HepG2 (cell line): ENCODE measurements at regions not wholly inside any gene's neighbourhood (a gene's known extent, or its start where the extent isn't known, plus 50 kb on each side); places are given as distances from the start of the nearest gene placed in this dataset.

Experiments used
- ATAC-seq: fragments of 200-7000 bp; cut with Tn5 transposase; 3 replicates; pipeline ENCODE4 v1.9.1; 2020; ENCODE audit warnings: mild to moderate bottlenecking, moderate library complexity
- BruUV-seq: library from RNA; stranded (reverse); fragments of 400-500 nt; replicated peaks from 2 replicates; lab custom pipeline; 2021; lab: Mats Ljungman, UMichigan
- CTCF ChIA-PET: fragments of 300-600 bp; formaldehyde crosslinking; extraction: SDS; loops from one replicate; lab custom pipeline; 2021; ENCODE audit warnings: low total read pairs, inconsistent platforms, low intra/inter-chr PET ratio; lab: Yijun Ruan, JAX
- POLR2A ChIA-PET: fragments of 350-600 bp; sonication (Branson Sonifier 250); formaldehyde crosslinking; loops from one replicate; lab custom pipeline; 2020; ENCODE audit warnings: antibody characterized with exemption, inconsistent platforms; lab: Yijun Ruan, JAX
- DNase-seq: peaks from one replicate; pipeline ENCODE4 v3.0.0-alpha.2; 2015; ENCODE audit warnings: low spot score
- FAIRE-seq: peaks from 3 replicates; lab custom pipeline; 2011; peaks lifted over from hg19 to GRCh38; lab: Jason Lieb, UNC
- H2AFZ ChIP-seq: one replicate; pipeline ENCODE4 v1.6.1; 2011; ENCODE audit warnings: low read length, inconsistent platforms
- H3K27ac ChIP-seq: fragments of 300-600 bp; 3 replicates; pipeline ENCODE4 v1.8.0; 2011; ENCODE audit warnings: mixed run types, mild to moderate bottlenecking, mixed read lengths, low read length, inconsistent platforms; ENCODE audit not compliant: insufficient read depth; ENCODE audit errors: extremely low read length
- H3K27me3 ChIP-seq, 2 experiments: fragments of 200-600 bp in 1 of 2; 2 replicates in 1 of 2; 3 replicates in 1 of 2; pipeline versions ENCODE4 v1.6.0 to v1.8.0; 2011; ENCODE audit warnings: low read length in 2 of 2, mild to moderate bottlenecking in 2 of 2, moderate library complexity in 2 of 2, inconsistent platforms in 1 of 2; ENCODE audit not compliant: insufficient read depth in 2 of 2, control insufficient read depth in 1 of 2
- H3K36me3 ChIP-seq, 2 experiments: fragments of 200-600 bp in 1 of 2; replicated peaks in 1 of 2; 2 replicates in 1 of 2; 3 replicates in 1 of 2; pipeline versions ENCODE4 v1.5.1 to v1.8.0; 2011; ENCODE audit warnings: low read length in 2 of 2, inconsistent platforms in 1 of 2; ENCODE audit not compliant: insufficient read depth in 2 of 2, control insufficient read depth in 1 of 2
- H3K4me1 ChIP-seq: 2 replicates; pipeline ENCODE4 v1.5.1; 2012; ENCODE audit warnings: low read length, inconsistent platforms; ENCODE audit not compliant: insufficient read depth
- H3K4me2 ChIP-seq: 2 replicates; pipeline ENCODE4 v1.6.0; 2011; ENCODE audit warnings: low read depth, low read length, inconsistent platforms
- H3K4me3 ChIP-seq, 3 experiments: fragments of 200-600 bp in 1 of 3; sonication (generic), shearing (Covaris generic) in 1 of 3; replicated peaks in 1 of 3; 2 replicates each; pipeline ENCODE4 v1.5.1; 2011 to 2016; ENCODE audit warnings: low read length in 3 of 3, inconsistent platforms in 2 of 3, low read depth in 2 of 3, mild to moderate bottlenecking in 2 of 3, control low read depth in 1 of 3, mixed read lengths in 1 of 3; ENCODE audit not compliant: insufficient read depth in 1 of 3
- H3K79me2 ChIP-seq: one replicate; pipeline ENCODE4 v1.6.1; 2011; ENCODE audit warnings: low read length, inconsistent platforms; ENCODE audit not compliant: insufficient read depth
- H3K9ac ChIP-seq: 2 replicates; pipeline ENCODE4 v1.6.0; 2011; ENCODE audit warnings: mild to moderate bottlenecking, low read depth, low read length, inconsistent platforms; ENCODE audit not compliant: insufficient read depth
- H3K9me3 ChIP-seq: 2 replicates; pipeline ENCODE4 v1.5.1; 2012; ENCODE audit warnings: mild to moderate bottlenecking, low read length
- H4K20me1 ChIP-seq: 2 replicates; pipeline ENCODE4 v1.6.0; 2011; ENCODE audit warnings: inconsistent platforms, mild to moderate bottlenecking, low read length, moderate library complexity; ENCODE audit not compliant: insufficient read depth
- CEBPG ChIP-seq: IDR thresholded peaks from 2 replicates; pipeline ENCODE4 v1.6.1; 2016
- EP300 ChIP-seq, 3 experiments: sonication (generic) in 1 of 3; formaldehyde crosslinking in 1 of 3; IDR thresholded peaks; 2 replicates each; pipeline versions ENCODE4 v1.5.1 to v1.6.1; 2011 to 2020; ENCODE audit warnings: low read depth in 2 of 3, low read length in 2 of 3, borderline replicate concordance in 1 of 3, improper control_type of control experiment in 1 of 3, mild to moderate bottlenecking in 1 of 3, missing genetic modification reagents in 1 of 3, moderate library complexity in 1 of 3
- FOXM1 ChIP-seq: sonication (generic); formaldehyde crosslinking; IDR thresholded peaks from 2 replicates; pipeline ENCODE4 v1.5.0; 2020; ENCODE audit warnings: missing genetic modification reagents
- KDM3A ChIP-seq: IDR thresholded peaks from 2 replicates; pipeline ENCODE4 v1.6.1; 2018; ENCODE audit warnings: low read depth, missing compliant biosample characterization
- NCOA1 ChIP-seq: sonication (generic); formaldehyde crosslinking; IDR thresholded peaks from 2 replicates; pipeline ENCODE4 v1.9.0; 2021; ENCODE audit warnings: missing genetic modification reagents
- NFYB ChIP-seq: sonication (generic); formaldehyde crosslinking; IDR thresholded peaks from 2 replicates; pipeline ENCODE4 v1.4.0; 2020; ENCODE audit warnings: missing genetic modification reagents
- SUZ12 ChIP-seq: fragments of 150-350 bp; IDR thresholded peaks from 2 replicates; pipeline ENCODE4 v1.6.1; 2014; ENCODE audit warnings: low read depth, low read length
- TCF7 ChIP-seq: sonication (generic); IDR thresholded peaks from 2 replicates; pipeline ENCODE4 v1.6.1; 2016; ENCODE audit warnings: antibody characterized with exemption, low read depth
- ZNF446 ChIP-seq: sonication (generic); formaldehyde crosslinking; IDR thresholded peaks from 2 replicates; pipeline ENCODE4 v1.5.0; 2020; ENCODE audit warnings: mild to moderate bottlenecking, missing genetic modification reagents
- ZNF543 ChIP-seq: sonication (generic); formaldehyde crosslinking; IDR thresholded peaks from 2 replicates; pipeline ENCODE4 v1.4.0; 2020; ENCODE audit warnings: mild to moderate bottlenecking, missing genetic modification reagents
- ZNF546 ChIP-seq: sonication (generic); formaldehyde crosslinking; conservative IDR thresholded peaks from 2 replicates; pipeline ENCODE4 v1.8.1; 2023; ENCODE audit warnings: mild to moderate bottlenecking, missing genetic modification reagents
- ZNF577 ChIP-seq: sonication (generic); formaldehyde crosslinking; IDR thresholded peaks from 2 replicates; pipeline ENCODE4 v1.4.0; 2020; ENCODE audit warnings: mild to moderate bottlenecking, low read depth, missing genetic modification reagents, borderline replicate concordance
- ZNF761 ChIP-seq: sonication (generic); formaldehyde crosslinking; conservative IDR thresholded peaks from 2 replicates; pipeline ENCODE4 v1.4.0; 2020; ENCODE audit warnings: mild to moderate bottlenecking, missing genetic modification reagents
- ZSCAN12 ChIP-seq: sonication (generic); formaldehyde crosslinking; IDR thresholded peaks from 2 replicates; pipeline ENCODE4 v1.9.0; 2021; ENCODE audit warnings: mild to moderate bottlenecking, missing genetic modification reagents
- ZSCAN25 ChIP-seq: sonication (generic); formaldehyde crosslinking; IDR thresholded peaks from 2 replicates; pipeline ENCODE4 v1.8.0; 2022; ENCODE audit warnings: mild to moderate bottlenecking, missing genetic modification reagents
- WGBS: methylation state at CpG from one replicate; pipeline ENCODE4 v1.1.6; 2017; ENCODE audit warnings: low lambda C conversion rate; 5-methylcytosine and 5-hydroxymethylcytosine counted together
- in situ Hi-C: cut with HindIII; loops from 2 replicates; pipeline ENCODE4 v1.10.0; 2017; ENCODE audit warnings: low pct_unique_long_range_greater_than_20kb; ENCODE audit not compliant: extremely low pct_ligation_motif_present
- intact Hi-C: fragments of 100-400 bp; cut with micrococcal nuclease; formaldehyde crosslinking; loops from one replicate; pipeline ENCODE4 v1.10.0; 2022; ENCODE audit not compliant: unreplicated experiment
- TF ChIP-seq, protein P1 (sequence below): sonication (generic); formaldehyde crosslinking; IDR thresholded peaks from 2 replicates; pipeline ENCODE4 v1.4.0; 2020; ENCODE audit warnings: mild to moderate bottlenecking, missing genetic modification reagents
- TF ChIP-seq, protein P2 (sequence below): sonication (generic); formaldehyde crosslinking; IDR thresholded peaks from 2 replicates; pipeline ENCODE4 v1.5.1; 2020; ENCODE audit warnings: missing genetic modification reagents, mild to moderate bottlenecking, borderline replicate concordance
- TF ChIP-seq, protein P3 (sequence below): sonication (generic); formaldehyde crosslinking; conservative IDR thresholded peaks from 2 replicates; pipeline ENCODE4 v1.4.0; 2020; ENCODE audit warnings: missing genetic modification reagents
- TF ChIP-seq, protein P4 (sequence below): sonication (generic); formaldehyde crosslinking; IDR thresholded peaks from 2 replicates; pipeline ENCODE4 v1.8.1; 2023; ENCODE audit warnings: missing genetic modification reagents, mild to moderate bottlenecking, borderline replicate concordance
- TF ChIP-seq, protein P5 (sequence below): sonication (generic); formaldehyde crosslinking; IDR thresholded peaks from 2 replicates; pipeline ENCODE4 v1.4.0; 2020; ENCODE audit warnings: missing genetic modification reagents, mild to moderate bottlenecking, borderline replicate concordance

DNA sequence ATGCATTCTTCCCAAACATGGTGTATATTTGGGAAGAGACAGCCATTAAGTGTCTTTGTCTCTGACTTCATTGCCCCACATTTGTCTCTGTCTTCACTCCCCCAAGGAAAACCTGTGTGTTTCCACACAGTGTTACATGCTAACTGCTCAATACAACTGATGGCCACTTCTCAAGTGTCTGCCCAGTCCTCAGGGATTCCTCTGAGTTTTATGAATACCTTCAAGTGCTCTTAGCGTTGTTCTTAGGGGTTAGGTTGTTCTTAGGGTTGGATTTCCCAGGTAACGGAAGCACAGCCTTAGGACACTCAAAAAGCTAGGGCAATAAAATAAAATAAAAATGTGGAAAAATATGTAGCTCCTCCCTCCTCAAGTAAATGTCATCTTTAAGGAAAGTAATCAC is 64.7 kb upstream of the PLAC8 start:
- H3K79me2 ChIP-seq = no peaks in the 10 kb centered on the region
- CTCF ChIA-PET = no interaction called here
- no peak overlapping the region for H3K27ac ChIP-seq
- no peaks in the 10 kb centered on the region for H3K9me3 ChIP-seq
- H3K4me2 ChIP-seq = no peak overlapping the region
- in situ Hi-C loops = no loop called here
- H3K4me1 ChIP-seq = no peaks in the 10 kb centered on the region
- DNase-seq (no peak), ATAC-seq (no peak), FAIRE-seq (no peak)
- intact Hi-C loops = no loop called here
- H3K36me3 ChIP-seq = no peaks in the 10 kb centered on the region
- no peaks in the 10 kb centered on the region for H3K27me3 ChIP-seq
- H2AFZ ChIP-seq = no peak overlapping the region
- POLR2A ChIA-PET = no interaction called here
- H3K9ac ChIP-seq = no peak overlapping the region
- BruUV-seq = no TSS peak
- WGBS = 26% methylated on average over 2 of the region's 2 CpGs
- H3K4me3 ChIP-seq = no peak overlapping the region
- H4K20me1 ChIP-seq = no peaks in the 10 kb centered on the region
- no peak for TF ChIP-seq SUZ12
- TF ChIP-seq, protein P1, sequence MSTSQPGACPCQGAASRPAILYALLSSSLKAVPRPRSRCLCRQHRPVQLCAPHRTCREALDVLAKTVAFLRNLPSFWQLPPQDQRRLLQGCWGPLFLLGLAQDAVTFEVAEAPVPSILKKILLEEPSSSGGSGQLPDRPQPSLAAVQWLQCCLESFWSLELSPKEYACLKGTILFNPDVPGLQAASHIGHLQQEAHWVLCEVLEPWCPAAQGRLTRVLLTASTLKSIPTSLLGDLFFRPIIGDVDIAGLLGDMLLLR (CRISPR knock-in tag) = no peak
- TF ChIP-seq ZNF546 (CRISPR knock-in tag) = no peak
- TF ChIP-seq, protein P2, sequence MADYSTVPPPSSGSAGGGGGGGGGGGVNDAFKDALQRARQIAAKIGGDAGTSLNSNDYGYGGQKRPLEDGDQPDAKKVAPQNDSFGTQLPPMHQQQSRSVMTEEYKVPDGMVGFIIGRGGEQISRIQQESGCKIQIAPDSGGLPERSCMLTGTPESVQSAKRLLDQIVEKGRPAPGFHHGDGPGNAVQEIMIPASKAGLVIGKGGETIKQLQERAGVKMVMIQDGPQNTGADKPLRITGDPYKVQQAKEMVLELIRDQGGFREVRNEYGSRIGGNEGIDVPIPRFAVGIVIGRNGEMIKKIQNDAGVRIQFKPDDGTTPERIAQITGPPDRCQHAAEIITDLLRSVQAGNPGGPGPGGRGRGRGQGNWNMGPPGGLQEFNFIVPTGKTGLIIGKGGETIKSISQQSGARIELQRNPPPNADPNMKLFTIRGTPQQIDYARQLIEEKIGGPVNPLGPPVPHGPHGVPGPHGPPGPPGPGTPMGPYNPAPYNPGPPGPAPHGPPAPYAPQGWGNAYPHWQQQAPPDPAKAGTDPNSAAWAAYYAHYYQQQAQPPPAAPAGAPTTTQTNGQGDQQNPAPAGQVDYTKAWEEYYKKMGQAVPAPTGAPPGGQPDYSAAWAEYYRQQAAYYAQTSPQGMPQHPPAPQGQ = no peak
- TF ChIP-seq ZNF446 (CRISPR knock-in tag) = no peak
- TF ChIP-seq, protein P3, sequence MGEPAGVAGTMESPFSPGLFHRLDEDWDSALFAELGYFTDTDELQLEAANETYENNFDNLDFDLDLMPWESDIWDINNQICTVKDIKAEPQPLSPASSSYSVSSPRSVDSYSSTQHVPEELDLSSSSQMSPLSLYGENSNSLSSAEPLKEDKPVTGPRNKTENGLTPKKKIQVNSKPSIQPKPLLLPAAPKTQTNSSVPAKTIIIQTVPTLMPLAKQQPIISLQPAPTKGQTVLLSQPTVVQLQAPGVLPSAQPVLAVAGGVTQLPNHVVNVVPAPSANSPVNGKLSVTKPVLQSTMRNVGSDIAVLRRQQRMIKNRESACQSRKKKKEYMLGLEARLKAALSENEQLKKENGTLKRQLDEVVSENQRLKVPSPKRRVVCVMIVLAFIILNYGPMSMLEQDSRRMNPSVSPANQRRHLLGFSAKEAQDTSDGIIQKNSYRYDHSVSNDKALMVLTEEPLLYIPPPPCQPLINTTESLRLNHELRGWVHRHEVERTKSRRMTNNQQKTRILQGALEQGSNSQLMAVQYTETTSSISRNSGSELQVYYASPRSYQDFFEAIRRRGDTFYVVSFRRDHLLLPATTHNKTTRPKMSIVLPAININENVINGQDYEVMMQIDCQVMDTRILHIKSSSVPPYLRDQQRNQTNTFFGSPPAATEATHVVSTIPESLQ (CRISPR knock-in tag) = no peak
- TF ChIP-seq ZNF543 (CRISPR knock-in tag) = no peak
- no peak for TF ChIP-seq EP300 (IDR thresholded peaks at IDR 0.05; ENCODE audit: low read depth in 2 of 2, low read length in 2 of 2)
- TF ChIP-seq EP300 (CRISPR knock-in tag; IDR thresholded peaks at IDR 0.05; ENCODE audit: borderline replicate concordance) = no peak
- no peak for TF ChIP-seq NCOA1 (CRISPR knock-in tag)
- TF ChIP-seq, protein P4, sequence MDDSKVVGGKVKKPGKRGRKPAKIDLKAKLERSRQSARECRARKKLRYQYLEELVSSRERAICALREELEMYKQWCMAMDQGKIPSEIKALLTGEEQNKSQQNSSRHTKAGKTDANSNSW (CRISPR knock-in tag) = no peak
- TF ChIP-seq CEBPG (CRISPR knock-in tag) = no peak
- no peak for TF ChIP-seq ZNF577
- TF ChIP-seq FOXM1 (CRISPR knock-in tag) = no peak
- TF ChIP-seq ZSCAN12 = no peak
- TF ChIP-seq KDM3A = no peak
- TF ChIP-seq, protein P5, sequence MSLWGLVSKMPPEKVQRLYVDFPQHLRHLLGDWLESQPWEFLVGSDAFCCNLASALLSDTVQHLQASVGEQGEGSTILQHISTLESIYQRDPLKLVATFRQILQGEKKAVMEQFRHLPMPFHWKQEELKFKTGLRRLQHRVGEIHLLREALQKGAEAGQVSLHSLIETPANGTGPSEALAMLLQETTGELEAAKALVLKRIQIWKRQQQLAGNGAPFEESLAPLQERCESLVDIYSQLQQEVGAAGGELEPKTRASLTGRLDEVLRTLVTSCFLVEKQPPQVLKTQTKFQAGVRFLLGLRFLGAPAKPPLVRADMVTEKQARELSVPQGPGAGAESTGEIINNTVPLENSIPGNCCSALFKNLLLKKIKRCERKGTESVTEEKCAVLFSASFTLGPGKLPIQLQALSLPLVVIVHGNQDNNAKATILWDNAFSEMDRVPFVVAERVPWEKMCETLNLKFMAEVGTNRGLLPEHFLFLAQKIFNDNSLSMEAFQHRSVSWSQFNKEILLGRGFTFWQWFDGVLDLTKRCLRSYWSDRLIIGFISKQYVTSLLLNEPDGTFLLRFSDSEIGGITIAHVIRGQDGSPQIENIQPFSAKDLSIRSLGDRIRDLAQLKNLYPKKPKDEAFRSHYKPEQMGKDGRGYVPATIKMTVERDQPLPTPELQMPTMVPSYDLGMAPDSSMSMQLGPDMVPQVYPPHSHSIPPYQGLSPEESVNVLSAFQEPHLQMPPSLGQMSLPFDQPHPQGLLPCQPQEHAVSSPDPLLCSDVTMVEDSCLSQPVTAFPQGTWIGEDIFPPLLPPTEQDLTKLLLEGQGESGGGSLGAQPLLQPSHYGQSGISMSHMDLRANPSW (CRISPR knock-in tag) = no peak
- no peak for TF ChIP-seq ZSCAN25 (CRISPR knock-in tag)
- no peak for TF ChIP-seq ZNF761 (CRISPR knock-in tag)
- TF ChIP-seq NFYB (CRISPR knock-in tag) = no peak
- no peak for TF ChIP-seq TCF7
- TF ChIP-seq, all 625 proteins: peak for 0
